ENCODE measurements at regions not wholly inside any gene's neighbourhood (a gene's known extent, or its start where the extent isn't known, plus 50 kb on each side); places are given as distances from the start of the nearest gene placed in this dataset.

DNA sequence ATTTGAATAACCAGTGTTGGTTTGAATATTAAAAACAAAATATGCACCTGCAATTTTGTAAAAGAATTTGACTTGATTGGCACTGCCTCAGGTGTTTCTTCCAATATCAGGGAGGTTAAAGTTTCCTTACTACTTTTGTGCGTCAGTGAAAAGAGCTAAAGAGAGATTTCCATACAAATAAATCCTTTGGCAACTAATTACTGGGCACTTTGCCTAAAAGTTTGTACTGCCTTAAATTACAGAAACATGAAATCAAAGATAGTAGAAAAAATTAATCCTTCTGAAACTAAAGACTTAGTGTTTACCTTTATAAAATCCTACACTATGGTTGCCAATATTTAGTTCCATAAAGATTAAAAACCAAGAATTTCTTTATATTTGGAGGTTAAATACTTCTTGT is 72.5 kb downstream of the DNAJB9 start:
- H3K4me1 ChIP-seq (ENCODE audit: control insufficient read depth, insufficient read depth, low read length), result no peaks in the 10 kb centered on the region
- H3K4me3 ChIP-seq, result no peak overlapping the region
- WGBS (ENCODE audit: insufficient coverage, insufficient replicate concordance, low lambda C conversion rate, missing lambda C conversion rate), result 100% methylated on average over 1 of the region's 1 CpG
- in situ Hi-C loops (cut with MboI), result no loop called here
- no peaks in the 10 kb centered on the region for H3K36me3 ChIP-seq (ENCODE audit: control insufficient read depth in 2 of 2, insufficient read depth in 2 of 2, low read length in 1 of 2)
- H3K79me2 ChIP-seq (ENCODE audit: control insufficient read depth, insufficient read depth, low read length), result no peaks in the 10 kb centered on the region
- ChIA-PET CTCF (interaction anchor here (1.0 kb wide), 1 partner anchor 10 kb away, joined by 3 read pairs; no protein-coding TSS in a partner anchor), RAD21 (ENCODE audit: unreplicated experiment) (no interaction called here), POLR2A (no interaction called here), SMC1A (ENCODE audit: uncharacterized antibody, unreplicated experiment) (no interaction called here)
- no peak overlapping the region for H2AFZ ChIP-seq (ENCODE audit: control insufficient read depth, low read depth, low read length)
- no TSS peak for BruUV-seq (replicated peaks)
- TF ChIP-seq NR2C1 (IDR thresholded peaks at IDR 0.05) (no peak), TCF12 (IDR thresholded peaks at IDR 0.05; ENCODE audit: low read depth, low read length) (no peak), ZZZ3 (IDR thresholded peaks at IDR 0.05; ENCODE audit: control insufficient read depth, insufficient read length, low read depth) (no peak), KLF5 (IDR thresholded peaks at IDR 0.05; ENCODE audit: partially characterized antibody) (no peak), NFYA (IDR thresholded peaks at IDR 0.05; ENCODE audit: borderline replicate concordance, low read depth, low read length) (no peak), HDAC6 (IDR thresholded peaks at IDR 0.05; ENCODE audit: unreplicated experiment) (no peak), BMI1 (IDR thresholded peaks at IDR 0.05; ENCODE audit: borderline replicate concordance) (no peak), SMC3 (IDR thresholded peaks at IDR 0.05; ENCODE audit: borderline replicate concordance, low read length) (no peak), HDAC2 (IDR thresholded peaks at IDR 0.05) (no peak), ZNF24 (IDR thresholded peaks at IDR 0.05) (no peak), ZBED1 (IDR thresholded peaks at IDR 0.05; ENCODE audit: borderline replicate concordance) (no peak)
- TF ChIP-seq, protein P1, sequence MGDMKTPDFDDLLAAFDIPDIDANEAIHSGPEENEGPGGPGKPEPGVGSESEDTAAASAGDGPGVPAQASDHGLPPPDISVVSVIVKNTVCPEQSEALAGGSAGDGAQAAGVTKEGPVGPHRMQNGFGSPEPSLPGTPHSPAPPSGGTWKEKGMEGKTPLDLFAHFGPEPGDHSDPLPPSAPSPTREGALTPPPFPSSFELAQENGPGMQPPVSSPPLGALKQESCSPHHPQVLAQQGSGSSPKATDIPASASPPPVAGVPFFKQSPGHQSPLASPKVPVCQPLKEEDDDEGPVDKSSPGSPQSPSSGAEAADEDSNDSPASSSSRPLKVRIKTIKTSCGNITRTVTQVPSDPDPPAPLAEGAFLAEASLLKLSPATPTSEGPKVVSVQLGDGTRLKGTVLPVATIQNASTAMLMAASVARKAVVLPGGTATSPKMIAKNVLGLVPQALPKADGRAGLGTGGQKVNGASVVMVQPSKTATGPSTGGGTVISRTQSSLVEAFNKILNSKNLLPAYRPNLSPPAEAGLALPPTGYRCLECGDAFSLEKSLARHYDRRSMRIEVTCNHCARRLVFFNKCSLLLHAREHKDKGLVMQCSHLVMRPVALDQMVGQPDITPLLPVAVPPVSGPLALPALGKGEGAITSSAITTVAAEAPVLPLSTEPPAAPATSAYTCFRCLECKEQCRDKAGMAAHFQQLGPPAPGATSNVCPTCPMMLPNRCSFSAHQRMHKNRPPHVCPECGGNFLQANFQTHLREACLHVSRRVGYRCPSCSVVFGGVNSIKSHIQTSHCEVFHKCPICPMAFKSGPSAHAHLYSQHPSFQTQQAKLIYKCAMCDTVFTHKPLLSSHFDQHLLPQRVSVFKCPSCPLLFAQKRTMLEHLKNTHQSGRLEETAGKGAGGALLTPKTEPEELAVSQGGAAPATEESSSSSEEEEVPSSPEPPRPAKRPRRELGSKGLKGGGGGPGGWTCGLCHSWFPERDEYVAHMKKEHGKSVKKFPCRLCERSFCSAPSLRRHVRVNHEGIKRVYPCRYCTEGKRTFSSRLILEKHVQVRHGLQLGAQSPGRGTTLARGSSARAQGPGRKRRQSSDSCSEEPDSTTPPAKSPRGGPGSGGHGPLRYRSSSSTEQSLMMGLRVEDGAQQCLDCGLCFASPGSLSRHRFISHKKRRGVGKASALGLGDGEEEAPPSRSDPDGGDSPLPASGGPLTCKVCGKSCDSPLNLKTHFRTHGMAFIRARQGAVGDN (IDR thresholded peaks at IDR 0.05), result no peak
- TF ChIP-seq, protein P2, sequence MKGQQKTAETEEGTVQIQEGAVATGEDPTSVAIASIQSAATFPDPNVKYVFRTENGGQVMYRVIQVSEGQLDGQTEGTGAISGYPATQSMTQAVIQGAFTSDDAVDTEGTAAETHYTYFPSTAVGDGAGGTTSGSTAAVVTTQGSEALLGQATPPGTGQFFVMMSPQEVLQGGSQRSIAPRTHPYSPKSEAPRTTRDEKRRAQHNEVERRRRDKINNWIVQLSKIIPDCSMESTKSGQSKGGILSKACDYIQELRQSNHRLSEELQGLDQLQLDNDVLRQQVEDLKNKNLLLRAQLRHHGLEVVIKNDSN (IDR thresholded peaks at IDR 0.05; ENCODE audit: borderline replicate concordance, extremely low read length, insufficient read depth, low read depth, low read length), result no peak
- TF ChIP-seq, protein P3, sequence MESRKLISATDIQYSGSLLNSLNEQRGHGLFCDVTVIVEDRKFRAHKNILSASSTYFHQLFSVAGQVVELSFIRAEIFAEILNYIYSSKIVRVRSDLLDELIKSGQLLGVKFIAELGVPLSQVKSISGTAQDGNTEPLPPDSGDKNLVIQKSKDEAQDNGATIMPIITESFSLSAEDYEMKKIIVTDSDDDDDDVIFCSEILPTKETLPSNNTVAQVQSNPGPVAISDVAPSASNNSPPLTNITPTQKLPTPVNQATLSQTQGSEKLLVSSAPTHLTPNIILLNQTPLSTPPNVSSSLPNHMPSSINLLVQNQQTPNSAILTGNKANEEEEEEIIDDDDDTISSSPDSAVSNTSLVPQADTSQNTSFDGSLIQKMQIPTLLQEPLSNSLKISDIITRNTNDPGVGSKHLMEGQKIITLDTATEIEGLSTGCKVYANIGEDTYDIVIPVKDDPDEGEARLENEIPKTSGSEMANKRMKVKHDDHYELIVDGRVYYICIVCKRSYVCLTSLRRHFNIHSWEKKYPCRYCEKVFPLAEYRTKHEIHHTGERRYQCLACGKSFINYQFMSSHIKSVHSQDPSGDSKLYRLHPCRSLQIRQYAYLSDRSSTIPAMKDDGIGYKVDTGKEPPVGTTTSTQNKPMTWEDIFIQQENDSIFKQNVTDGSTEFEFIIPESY (IDR thresholded peaks at IDR 0.05), result no peak
- TF ChIP-seq, protein P4, sequence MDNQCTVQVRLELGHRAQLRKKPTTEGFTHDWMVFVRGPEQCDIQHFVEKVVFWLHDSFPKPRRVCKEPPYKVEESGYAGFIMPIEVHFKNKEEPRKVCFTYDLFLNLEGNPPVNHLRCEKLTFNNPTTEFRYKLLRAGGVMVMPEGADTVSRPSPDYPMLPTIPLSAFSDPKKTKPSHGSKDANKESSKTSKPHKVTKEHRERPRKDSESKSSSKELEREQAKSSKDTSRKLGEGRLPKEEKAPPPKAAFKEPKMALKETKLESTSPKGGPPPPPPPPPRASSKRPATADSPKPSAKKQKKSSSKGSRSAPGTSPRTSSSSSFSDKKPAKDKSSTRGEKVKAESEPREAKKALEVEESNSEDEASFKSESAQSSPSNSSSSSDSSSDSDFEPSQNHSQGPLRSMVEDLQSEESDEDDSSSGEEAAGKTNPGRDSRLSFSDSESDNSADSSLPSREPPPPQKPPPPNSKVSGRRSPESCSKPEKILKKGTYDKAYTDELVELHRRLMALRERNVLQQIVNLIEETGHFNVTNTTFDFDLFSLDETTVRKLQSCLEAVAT (IDR thresholded peaks at IDR 0.05), result no peak
- intact Hi-C loops (cut with micrococcal nuclease; ENCODE audit: unreplicated experiment), result no loop called here
- H3K27me3 ChIP-seq (replicated peaks in 1 of 2; ENCODE audit: control insufficient read depth in 2 of 2, insufficient read depth in 2 of 2, low read length in 1 of 2), result no peaks in the 10 kb centered on the region
- DNase-seq (ENCODE audit: low read depth, low spot score) (no peak), FAIRE-seq (no peak), ATAC-seq (no peak)
- no peak overlapping the region for H3K27ac ChIP-seq (ENCODE audit: control insufficient read depth, insufficient read depth)
- no peaks in the 10 kb centered on the region for H3K9me3 ChIP-seq (replicated peaks; ENCODE audit: control insufficient read depth, insufficient read depth, low read length)
- no peak overlapping the region for H3K4me2 ChIP-seq (ENCODE audit: control insufficient read depth, insufficient read depth)
- no peaks in the 10 kb centered on the region for H4K20me1 ChIP-seq (ENCODE audit: control insufficient read depth, insufficient read depth)
- H3K9ac ChIP-seq (ENCODE audit: control insufficient read depth, insufficient read depth, low read length), result no peak overlapping the region
